Stimulated activated CD4-positive, alpha-beta T cell treated with anti-CD3 and anti-CD28 coated beads, Interleukin-2, amount 100 ng/mL, for 4 hours (primary cell): ENCODE measurements at regions not wholly inside any gene's neighbourhood (a gene's known extent, or its start where the extent isn't known, plus 50 kb on each side); places are given as distances from the start of the nearest gene placed in this dataset.

Experiments used
- DNase-seq: peaks from one replicate; pipeline ENCODE4 v3.0.0-alpha.2; 2020; ENCODE audit warnings: low read depth

DNA sequence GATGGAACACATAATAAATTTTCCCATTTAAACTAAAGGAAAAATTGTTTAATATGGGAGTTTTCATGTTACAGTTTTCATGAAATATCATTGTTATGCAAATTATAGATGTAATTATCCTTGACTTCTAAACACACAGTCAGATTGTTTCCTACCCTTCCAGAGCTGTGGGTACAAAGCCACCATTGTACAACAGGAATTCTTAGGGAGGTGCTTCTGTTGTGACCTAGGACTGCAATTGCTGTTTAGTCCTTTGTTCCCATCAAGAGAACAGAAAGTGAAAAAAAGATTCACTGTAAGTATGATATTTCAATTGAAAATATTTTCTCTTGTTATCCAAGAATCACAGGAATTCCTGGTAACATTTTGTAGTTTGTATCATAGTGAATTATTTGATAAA is 455.3 kb upstream of the NAALADL2 start:
- no peak for DNase-seq

DNA sequence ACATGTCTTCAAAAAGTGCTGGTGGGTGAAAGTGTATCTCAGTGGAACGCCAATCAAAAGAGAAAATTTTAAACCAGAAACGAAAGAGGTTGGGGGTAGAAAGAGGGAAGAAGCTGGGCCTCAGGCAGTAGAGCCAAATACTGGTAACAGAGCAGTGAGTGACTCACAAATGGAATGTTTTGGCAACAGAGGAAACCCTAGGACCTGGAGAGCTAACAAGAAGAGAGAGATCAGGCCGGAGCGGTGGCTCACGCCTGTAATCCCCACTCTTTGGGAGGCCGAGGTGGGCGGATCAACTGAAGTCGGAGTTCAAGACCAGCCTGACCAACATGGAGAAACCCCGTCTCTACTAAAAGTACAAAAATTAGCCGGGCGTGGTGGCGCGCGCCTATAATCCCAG is 450.8 kb upstream of the NAALADL2 start:
- no peak for DNase-seq

DNA sequence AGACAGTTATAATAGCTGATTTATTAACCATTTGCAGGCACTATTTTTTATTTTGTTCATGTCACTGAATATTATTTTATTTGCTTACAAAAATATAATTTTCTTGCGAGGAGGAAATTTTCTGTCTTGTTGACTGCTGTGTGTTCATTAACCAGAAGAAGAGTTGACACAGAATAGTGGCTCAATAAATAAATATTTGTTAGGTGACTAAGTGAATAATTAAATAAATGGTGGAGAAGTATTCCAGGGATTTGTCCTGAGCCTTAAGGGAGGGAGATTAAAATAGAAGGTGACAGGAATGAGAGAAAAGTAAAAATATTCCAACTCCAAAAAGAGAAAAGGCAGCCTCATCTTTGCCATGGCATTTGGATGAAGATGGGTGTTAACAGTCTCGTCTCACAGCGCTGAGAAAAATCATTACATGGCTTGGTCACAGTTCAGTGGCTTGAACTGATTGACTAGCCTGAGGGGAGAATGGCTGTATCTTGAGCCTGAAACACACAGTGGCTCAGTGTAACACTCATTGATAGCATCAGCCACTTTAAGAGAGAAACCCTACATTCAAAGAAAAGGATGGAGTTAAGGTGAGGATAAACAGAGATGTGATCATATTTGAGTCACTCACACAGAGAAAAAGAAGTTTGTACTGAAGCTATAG is 449.9 kb upstream of the NAALADL2 start:
- no peak for DNase-seq

DNA sequence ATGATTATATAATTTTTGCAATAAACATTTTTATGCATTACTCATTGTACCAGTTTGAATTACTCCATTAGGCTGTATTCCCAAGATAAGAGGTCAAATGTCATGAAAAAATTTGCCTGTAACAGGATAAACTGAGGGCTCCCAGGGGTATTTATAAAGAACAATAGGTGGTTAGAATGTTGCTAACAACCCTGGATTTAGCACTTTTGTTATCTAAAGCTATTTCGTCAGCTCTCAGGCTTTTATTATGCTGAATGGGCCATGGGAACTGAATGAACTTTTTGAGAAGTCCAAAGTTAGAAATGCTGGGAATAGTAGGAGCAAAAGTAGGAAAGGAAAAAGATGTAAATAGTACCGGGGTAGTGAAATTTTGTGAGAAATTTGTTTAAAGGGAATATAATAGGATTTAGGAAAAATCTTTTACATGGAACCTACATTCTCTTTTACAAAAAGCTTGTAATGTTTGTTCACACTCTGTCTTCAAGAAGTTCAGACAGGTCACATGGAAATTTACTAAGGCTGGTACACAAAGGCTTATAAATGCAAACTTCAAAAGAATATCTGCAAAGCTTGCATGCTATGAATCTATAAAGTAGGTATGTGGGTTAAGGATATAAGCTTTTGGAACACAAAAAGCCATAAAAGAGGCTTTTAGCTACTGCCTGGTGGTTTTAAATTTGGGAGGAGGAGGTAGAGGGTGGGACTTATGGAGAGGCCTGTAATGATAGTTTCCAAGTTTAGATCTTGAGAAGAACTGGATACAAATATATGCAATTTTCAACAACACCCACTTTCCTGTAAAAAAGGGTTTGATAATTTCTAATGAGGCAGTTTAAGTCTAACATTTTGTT is 445.8 kb upstream of the NAALADL2 start:
- no peak for DNase-seq

DNA sequence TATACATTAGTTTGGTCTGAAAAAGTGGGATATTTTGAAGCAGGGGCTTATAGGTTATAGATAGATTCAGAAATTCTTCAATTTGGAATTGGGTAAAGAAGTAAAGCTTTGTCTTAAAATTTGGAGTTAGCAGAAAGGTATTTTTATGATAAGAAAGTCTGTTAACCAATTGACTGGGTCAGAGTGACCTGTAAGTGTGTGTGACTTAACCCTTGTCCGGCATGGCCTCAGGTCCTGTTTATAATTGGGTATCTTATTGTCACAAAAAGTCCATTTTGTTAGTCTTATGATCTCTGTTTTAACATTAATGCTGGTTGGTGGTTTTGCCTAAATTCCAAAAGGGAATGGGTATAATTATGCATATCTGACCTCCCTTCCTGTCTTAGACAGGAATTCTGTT is 444.2 kb upstream of the NAALADL2 start:
- DNase-seq, result no peak

DNA sequence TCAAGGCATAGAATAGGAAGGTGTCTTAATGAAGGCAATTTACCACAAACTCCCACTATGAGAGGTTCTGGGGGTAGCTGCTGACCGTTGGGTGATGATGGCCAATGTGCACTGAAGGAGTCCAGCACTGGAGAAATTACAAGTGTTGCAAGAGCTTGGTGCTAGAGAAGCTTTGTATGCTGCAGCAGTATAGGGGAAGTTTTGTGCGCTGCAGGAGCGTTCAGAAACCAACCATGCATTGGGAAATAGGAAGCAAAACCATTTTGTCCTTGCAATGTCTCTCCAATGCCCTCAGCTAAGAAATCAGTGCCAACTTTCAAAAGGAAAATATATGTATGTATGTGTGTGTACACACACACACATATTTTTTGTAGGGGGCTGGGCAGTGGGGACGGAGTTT is 441.6 kb upstream of the NAALADL2 start:
- DNase-seq, result no peak

DNA sequence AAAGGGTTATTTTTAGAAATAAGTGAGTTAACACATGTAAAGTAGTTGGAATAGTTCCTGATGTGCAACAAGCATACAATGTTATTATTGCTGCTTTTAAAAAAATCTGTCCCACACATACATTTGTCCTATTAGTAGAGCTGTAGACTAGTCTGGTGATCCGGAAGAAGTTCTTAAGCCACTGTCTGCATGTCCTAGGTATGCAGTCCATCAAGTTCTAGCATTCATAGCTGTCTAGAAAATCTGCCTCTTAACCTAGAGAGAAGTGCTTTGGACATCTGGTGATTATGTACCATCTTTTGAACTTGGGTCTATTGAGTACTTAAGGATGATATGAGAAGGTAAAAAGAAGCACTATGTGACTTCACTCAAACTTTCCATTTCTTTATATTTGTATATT is 439.9 kb upstream of the NAALADL2 start:
- no peak for DNase-seq

DNA sequence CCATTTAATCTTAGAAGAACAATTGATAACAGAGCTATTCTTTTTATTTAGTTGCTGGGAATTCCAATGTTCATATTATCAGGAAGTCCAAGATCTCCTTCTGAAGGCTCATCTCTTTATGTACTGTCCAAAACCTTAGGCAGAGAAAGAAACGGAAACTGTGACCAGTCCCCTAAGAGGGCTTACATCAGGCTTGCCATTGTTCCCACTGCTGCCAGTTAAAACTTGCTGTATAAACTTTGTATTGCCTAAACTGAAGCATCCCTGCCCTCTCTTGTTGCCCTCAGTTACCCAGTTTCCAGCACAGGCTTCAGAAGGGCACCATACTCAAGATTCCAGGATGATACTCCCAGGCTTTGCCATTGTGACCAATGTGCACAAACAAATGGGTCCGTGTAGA is 435.2 kb upstream of the NAALADL2 start:
- no peak for DNase-seq

DNA sequence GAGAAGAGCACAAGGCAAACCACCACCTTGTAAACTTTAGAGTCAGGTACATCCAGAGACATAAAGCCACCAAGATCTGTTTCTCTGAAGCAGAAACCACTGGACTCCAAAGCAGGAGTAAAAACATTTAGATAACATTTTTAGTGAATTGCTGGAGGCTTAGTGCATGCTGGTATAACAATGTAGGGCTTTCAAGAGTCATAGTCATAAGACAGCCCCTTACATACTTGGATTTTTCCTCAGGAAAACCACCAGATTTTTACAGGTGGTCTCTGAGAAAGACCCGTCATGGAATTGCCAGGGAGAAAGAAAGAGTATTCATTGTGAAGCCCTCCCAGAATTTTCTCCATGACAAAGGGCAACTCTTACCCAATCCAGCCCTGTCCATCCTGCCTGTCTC is 434.5 kb upstream of the NAALADL2 start:
- no peak for DNase-seq

DNA sequence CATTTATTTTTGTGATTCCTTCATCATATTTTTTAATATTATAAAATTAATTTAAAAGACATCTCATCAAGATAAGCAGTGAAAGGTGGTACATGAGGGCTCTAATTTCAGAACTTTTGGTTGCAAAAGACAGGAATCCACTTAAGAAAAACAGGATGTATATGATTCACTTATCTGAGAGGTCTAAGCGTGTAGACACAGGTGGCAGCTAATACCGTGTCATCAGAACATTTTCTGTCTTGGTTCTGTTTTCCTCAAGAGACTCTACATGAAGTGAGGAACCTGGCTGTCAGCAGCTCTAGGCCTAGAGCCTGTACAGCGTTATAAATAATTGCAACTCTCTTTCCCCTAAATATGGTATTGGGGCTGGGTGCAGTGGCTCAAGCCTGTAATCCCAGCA is 433.7 kb upstream of the NAALADL2 start:
- DNase-seq, result no peak

DNA sequence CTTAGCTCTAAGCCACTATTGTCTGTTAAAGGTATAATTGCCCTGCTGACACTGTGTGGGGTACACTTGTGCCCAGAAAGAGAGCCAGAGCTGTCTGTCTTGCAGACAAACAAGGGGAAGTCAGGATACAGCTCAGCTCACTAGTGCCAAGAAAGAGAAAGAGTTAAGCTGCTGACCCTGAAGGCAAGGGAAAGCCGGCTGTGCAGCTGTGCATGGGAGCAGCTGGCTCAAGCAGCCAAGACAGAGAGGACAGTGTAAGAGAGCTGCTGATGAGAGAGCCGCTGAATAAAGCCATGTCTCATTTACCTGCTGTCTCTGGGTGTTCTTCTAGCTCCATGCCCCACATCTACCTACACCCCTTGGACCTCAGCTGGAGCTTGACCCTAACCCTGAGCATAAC is 428.1 kb upstream of the NAALADL2 start:
- DNase-seq, result no peak

DNA sequence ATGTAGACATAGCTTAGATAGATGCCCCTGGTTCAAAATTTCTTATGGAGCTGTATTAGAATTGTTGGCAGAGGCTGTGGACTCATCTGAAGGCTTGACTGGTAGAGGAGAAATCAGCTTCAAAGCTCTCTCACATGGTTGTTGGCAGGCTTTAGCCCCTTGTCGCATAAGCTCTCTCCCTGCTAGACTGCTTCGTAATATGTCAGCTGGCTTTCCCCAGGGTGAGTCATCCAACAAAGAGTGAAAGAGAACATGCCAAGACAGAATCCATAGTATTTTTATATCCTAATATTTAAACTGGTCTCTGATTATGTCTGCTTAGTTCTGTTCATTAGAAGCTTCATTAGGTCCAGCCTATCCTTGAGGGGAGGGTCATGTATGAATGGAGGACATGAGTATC is 427.4 kb upstream of the NAALADL2 start:
- no peak for DNase-seq

DNA sequence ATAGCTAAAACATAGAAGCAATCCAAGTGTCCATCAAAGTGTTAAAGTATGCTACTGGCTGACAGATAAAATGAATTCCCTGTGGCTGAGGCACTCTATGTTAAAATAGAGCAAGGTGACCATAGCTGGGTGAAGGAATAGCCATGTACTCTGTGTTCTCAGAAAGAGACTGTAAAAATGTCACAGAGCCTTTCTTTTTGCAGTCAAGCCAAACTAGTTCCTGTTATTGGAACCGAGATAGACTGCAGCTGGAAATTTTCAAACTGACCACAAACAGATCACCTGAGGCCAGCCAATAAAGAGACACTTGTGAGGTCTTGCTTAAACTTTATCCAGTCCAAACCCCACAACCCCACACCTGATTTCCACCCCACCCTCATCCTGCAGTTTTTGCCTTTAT is 422.8 kb upstream of the NAALADL2 start:
- DNase-seq, result no peak

DNA sequence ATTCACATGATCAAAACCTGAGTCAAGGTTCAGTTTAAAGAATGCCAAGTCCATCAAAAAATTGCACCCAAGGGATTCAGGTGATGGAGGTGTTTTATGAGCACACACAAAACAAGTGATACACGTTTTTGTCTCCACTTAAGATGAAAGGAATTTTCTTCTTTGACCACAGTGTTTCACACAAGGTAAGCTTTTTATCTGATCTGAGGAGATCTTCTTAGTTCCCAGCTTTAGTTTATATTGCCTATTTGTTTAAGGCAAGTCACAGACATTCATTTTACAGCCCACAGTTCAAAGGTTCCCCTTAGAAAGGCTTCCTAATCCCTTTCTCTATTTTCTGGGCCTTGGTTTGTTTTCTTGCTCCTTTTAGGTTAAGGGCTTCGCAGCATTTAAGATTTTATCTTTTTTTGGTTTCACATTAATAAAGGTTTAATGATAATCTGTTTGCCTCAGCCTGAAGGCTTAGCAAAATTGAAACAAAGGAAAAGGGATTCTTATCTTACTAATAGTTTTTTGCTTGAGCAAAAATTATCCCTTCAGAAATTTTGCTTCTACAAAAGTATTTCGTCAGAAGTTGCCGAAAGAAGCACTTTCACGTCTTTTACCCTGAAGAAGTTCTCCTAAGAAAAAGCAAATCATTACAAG is 420.5 kb upstream of the NAALADL2 start:
- no peak for DNase-seq

DNA sequence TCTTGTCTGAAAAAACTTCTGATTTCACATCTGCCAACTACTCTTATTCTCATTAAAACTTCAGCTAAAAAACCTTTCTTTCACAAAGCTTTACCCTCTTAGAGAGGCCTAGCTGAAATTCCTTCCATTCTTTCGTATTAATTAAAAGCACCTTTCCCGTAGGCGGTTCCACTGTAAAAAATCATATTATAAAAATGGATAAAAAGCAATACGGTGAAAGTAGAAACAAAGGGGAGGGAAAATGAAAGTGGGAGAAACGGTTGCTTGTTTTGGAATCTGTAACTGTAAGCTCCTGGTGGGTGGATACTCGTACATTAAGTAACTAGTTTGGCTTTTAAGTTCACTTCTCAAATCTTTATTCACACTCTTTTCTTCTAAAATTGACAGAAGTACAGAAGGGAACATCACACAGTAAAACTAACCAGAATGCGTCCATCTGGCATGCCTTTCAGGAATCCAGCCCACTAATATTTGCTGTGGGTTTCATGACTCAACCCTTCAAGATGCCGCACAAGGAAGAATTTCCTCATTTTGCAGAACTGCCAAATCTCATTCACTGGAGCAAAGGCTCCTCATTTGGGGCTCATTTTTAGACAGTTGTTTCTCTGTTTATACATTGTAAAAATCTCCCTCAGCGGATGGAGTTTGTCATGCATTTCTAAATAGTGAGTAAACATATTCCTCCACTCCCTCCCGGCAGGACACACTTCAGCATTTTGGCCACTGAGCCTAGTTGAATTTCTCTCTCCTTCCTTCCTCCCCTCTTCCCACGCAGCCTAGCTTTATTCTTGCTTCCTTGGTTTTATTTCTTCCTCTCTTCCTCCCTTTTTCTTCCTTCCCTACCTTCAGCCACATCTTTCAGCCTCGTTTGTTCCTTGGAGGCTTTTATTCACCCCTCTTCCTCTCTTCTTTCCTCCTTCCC is 419.5 kb upstream of the NAALADL2 start:
- no peak for DNase-seq

DNA sequence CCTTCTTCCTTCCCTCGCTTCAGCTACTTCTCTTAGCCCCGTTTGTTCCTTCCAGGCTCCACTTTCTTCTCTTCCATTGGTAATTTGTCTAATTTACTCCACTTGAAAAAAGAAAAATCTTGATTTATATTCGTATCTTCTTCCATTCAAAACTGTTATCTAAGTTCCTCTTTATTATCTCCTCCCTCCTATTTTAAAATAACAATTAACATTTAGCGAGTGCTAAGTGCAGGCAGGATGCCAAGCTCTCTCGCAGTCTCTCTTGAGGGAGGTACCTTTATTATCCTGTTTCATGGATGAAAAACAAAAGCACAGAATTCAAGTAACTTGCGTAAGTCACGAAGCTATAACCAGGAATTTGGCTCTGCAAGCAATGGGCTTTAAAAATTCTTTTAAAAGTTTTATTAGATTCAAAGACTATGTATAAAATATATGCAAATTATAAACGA is 418.9 kb upstream of the NAALADL2 start:
- no peak for DNase-seq

DNA sequence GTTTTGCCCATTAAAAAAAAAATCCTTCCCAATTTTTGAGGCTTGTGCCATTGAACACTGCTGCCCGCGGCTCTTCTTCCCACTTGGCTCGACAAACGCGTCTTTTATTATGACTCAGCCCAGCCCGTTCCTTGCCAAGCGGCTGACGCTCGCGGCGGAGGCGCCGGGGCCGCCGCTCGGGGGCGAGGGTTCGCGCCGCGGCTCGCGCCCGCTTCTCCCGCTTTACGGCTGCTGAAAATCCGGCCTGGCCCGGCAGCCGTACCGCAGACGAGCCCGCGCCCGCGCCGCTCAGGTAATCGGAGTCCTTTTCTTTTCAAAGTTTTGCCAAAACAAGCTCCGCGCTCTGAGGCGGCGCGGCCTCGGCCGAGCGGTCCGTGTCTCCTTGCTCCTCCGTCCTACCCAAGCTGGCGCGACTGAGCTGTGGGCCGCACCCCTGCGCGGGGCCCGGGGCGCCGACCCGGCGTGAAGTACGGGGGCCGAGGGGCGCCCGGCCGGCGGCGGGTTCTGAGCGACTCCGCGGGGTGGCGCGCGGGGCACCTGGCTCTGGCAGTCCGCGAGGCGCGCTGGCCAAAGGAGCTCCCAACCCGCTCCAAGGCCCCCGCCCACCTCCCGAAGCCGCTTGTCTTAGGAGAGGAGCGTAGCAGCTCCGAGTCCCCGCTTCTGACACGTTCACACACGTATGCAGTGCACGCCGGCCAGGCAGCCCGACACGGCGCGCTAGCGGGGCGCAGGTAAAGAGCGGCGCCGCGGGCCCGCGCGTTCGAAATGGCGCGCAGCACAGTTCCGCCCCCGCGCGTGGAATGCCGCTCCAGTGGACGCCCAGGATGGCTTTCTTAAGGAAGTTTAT is 418.2 kb upstream of the NAALADL2 start:
- peak; percentile 22 for DNase-seq

DNA sequence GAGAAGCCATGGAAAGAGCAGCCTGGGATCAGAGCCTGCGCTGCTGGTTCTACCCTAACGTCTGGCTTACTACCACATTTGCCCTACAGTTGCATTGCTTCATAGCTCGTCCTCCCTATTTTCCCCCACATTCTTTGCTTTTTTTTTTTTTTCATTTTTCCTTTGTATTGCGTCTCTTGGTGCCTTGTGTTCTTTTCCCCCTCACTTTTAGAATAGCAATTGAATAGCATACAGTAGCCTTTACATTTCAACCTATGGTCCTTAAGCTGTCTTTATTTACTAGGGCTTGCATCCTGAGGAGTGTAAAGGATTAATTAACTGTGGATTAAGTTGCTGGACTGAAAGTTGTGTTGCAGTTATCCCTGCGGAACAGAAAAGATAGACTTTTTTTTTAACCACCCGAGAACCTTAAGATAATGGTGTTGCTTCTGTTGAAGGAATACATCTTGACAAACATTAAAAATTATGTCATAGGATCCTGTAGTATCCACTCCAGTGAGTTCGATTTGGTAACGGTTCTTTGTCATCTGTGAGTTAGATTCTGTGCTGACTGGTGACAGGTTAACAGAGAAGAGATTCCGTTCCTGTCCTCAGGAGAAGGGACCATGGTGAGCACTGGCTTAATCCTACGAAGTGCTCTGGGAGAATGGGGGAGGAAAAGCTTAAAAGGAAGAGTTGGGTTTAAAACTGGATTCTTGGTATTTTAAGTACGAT is 417.4 kb upstream of the NAALADL2 start:
- DNase-seq, result no peak

DNA sequence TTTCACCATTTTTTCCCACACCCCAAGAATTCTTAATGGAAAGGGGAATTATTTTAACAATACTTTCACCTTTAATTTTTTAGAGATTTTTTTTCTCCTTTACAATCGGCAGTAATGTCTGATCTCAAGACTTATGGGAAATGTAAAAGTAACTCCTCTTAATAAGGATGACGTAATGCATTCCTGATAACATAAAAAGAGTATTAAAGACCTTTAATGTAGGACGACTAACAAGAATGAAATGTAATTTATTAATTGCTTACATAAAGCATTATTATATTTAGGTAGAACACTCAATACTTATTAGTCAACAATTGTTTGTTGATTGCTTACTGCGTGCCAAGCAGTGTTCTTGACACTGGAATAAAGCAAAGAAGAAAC is 416.8 kb upstream of the NAALADL2 start:
- no peak for DNase-seq

DNA sequence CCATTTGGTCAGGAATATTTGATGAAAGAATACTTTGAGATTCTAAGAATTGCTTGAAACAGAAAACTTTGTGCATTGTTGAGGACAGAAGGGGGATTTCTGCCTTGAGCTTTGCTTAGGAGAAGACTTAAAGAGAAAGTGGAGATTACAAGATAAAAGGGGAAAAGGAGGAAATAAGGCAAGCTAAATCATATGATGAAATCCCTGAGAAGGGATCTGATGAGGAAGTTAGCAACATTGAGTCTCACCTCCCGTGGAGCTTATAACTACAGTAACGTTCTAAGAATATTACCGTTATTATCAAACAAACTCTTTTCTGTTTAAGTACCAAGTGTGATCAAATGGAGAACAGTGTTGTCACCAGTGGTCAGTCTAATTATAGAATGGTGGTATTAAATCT is 414.7 kb upstream of the NAALADL2 start:
- DNase-seq, result no peak

DNA sequence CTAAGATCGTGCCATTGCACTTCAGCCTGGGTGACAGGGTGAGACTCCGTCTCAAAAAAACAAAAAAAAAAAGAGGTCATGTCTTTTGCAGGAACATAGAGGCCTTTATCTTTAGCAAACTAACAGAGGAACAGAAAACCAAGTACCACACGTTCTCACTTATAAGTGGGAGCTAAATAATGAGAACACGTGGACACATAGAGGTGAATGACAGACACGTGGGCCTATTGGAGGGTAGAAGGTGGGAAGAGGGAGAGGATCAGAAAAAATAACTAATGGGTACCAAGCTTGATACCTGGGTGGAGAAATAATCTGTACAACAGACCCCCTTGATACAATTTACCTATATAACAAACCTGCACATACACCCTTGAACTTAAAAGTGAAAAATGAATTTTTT is 401.4 kb upstream of the NAALADL2 start:
- no peak for DNase-seq
